HG02798 (cell line): ENCODE measurements at regions not wholly inside any gene's neighbourhood (a gene's known extent, or its start where the extent isn't known, plus 50 kb on each side); places are given as distances from the start of the nearest gene placed in this dataset.

Source experiments
- ATAC-seq: cut with Tn5 transposase; IDR thresholded peaks from one replicate; pipeline ENCODE4 v1.9.1; 2021; ENCODE audit warnings: mild to moderate bottlenecking; ENCODE audit not compliant: unreplicated experiment, poor library complexity

DNA sequence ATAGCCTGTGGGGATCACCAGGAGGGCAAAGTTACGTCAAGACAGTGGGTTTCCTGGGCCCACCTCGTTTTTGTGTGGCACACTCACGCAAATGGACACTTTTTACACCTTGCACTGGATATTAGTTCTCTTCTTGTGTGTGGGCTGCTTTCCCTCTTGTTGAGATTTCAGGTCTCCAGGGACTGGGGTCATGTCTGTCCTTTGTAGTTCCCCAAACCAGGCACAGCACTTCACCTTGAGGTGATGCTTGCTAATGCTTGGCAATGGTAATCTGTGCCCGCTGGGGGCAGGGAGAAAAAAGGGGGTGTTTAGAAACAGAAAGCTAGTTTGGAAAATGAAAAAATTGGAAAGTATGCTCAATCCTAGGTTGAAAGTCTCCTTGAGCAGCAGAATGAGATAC is 195.3 kb downstream of the PTEN start:
- no peak for ATAC-seq

DNA sequence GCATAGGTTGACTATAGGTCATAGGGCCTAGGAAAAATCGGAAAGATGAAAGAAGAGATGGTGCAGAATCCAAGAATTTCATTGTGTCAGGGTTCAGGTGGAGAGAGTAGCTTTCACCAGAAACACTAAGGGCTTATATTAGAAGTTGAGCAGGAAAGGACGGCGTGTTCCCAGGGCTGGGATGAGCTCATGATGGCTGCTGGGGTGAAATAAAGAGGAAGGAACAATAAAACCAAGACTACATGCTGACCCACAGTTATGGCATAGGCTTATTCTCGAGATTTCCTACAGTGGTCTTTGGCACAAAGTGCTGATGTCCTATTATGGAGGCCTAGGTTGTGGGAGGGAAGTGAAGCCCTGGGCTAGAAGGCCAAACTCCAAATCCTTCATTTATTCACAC is 195.8 kb downstream of the PTEN start:
- no peak for ATAC-seq

DNA sequence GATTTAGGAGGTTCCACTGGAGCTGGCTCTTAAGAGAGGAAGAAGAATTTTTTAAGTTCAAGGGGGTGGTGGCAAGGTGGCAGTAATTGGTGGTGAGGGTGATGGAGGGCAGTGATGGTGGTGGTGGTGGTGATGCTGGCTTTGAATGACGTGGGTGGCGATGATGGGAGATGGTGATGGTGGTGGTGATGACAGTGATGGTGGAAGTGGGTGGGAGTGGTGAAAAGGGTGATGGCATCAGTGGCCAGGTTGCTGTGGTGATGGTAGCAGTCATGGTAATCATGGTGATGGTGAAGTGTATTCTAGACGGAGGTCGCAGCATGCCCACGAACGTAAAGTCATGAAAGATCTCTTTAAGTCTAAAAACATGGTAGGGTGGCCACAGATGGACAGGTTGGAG is 197.3 kb downstream of the PTEN start:
- no peak for ATAC-seq

DNA sequence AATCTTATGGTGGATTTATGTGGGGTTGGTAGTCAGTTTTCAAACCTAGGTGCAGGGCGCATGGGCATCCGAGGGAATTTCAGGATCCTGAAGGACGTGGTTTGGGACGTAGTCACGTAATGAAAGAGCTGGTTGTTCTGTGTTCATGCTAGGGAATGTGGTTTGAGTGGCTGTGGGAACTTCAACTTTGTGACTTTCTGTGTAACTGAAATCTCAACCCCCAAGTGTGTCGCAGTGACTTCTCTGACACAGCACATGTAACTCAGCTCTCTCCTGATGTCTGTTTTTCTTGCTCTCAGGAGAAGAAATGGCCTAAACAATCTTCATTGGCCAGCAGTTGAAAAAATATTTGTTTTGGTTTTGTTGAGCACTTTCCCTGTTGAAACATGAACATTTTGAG is 199.0 kb downstream of the PTEN start:
- ATAC-seq, result no peak

DNA sequence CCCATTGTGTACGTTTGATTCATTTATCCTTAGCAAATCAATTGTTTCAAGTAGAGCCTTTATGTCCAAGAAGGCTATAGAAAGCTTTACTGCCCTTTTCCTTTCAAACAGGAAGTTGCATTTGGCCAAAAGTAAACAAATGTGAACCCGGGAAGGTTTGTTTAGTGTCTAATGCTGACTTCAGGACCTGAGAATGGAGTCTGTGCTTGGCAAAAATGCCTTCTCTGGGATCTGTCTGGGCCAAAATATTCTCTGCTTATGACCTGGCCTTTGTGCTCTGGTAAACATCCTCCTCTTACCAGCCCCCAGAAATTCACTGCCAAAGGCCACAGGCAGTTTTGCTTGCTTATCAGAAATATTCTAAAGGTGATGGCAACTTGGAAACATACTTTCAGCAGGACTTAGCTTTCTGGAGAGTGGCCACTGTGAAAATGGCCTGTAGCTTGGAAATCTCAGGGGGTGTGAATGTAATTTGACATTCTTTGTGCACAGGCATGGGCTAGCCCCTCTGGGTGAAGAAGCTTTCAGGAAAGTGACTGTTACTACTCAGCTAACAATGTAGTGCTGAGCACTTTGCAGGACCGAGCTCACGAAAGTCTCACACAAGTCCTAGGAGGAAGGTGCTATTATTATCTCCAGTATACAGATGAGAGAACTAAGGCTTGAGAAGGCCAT is 199.5 kb downstream of the PTEN start:
- no peak for ATAC-seq

DNA sequence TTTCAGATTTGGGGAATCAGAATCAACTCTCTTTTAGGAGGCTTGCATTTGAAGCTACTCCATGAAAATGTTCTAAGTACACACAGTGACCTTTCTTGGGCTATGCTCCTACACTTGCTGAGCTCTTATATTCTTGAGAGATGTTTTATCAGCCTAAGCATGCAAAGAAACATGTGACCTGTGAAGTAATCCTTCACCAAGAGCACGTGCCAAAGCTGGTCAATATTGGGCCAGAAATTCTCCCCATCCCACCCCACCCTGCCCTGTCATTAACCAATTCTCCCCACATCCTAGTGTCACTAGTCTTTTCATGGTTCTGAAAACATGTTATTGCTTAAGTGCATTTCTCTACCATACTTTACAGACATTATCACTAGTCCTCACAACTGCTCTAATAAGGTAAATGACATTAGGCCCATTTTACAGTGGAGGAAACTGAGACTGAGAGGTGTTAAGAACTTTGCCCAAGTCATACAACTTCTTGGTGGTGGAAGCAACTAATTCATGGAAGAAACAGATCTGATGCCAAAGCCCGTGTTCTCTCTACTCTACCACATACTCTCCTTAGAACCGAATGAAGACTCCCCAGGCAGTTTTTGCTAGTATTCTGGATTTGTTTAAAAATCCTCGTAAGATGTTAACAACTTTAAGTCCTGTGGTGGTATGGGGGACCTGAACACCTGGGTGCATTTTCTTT is 200.6 kb downstream of the PTEN start:
- ATAC-seq, result no peak

DNA sequence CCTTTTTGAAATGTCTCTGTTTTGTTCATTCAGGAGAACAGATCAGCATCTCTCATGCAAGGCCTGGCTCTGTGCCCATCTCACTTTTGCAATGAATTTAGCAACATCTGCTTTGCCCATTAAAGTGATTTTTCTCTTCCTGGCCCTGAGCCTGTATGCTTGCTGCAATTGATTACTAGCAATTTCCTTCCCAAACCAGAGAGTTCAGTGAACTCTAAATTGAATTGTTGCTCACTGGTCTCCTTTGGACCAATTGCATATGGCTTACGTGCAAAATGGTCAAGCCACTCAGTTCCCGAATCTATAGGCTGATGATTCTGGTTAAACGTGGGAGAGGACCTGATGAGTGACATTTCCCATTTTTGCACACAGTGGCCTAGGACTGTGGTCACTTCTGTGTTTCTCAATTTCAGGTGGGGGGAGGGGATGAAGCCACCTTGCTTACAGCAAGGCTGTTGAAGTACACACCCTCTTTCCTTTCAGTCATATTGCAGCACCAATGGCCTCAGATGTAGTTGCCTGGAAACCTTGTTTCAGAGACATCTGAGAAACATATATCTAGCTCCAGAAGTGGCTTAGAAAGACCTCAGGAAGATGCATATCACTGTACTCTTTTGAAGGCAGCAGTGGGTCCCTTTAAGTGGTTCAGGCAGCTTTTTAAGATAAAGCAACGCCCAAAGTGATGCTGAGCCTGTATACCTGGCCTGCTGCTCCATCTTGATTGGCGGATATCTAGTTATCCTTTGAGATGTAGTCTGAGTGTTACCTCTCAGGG is 201.4 kb downstream of the PTEN start:
- ATAC-seq, result peak; percentile 69

DNA sequence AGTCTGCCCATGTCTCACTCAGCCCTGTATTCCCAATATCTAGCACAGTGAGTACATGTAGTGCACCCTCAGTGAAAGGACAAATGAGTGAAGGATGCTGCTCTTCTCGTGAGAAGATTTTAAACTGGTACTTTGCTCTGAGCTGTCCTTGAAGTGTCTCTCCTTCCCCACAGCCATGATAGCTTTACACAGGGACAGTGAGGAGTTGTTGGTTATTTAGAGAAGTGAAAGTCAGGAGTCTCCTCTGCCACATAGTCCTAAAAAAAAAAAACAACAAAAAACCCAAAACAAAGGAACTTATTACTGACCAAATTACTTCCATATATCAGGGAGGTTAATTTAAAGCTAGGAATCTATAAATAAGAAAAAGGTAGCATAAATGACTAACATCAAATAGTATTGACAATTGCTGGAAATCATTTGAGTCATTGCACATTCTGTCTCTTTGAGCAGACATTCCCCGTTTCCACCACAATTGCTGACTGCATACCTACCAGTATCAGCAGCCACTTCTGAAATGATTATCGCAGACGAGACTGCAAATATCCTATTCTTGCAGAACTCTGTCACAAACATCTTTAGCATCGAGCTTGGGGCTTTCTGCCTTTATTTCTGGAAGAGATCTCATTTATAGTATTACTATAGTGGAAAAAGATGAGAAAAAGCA is 202.1 kb downstream of the PTEN start:
- peak; percentile 3 for ATAC-seq

DNA sequence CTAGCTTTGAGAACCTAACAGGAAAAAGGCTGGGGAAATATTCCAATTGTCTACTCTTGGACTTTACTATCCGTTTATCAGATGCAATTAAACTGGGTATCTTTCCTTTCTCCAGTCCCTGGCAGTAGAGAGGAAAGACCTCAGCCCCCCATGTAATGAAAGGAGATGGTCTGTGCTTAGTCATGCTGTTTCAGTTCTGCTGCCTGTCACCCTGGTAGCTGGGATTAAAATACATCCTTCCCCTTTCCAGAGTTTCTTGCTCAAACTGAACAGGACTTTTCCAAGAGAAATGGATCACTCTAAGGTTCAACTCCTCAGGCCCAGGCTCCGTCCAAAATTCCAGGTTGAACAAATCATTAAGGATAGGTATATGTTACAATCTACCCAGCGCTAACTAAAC is 202.9 kb downstream of the PTEN start:
- no peak for ATAC-seq

DNA sequence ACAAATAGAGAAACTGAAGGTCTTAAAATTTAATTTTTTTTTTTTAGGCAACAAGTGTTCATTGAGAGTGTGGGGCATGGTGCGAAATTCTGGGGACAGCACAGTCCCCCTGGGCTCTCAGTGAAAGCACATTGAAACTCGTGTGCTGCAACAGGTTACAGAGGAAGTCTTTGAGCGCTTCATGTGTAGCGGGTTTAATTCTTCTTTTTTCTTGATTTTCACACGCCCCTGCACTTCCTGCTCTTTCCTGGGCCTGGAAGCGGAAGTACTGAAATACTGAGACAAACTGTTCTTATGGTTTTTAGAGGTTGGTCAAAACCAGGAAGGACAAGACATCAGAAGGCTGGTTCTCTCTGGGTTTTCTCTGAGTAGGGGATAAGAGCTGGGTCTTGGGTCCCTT is 203.5 kb downstream of the PTEN start:
- ATAC-seq, result no peak

DNA sequence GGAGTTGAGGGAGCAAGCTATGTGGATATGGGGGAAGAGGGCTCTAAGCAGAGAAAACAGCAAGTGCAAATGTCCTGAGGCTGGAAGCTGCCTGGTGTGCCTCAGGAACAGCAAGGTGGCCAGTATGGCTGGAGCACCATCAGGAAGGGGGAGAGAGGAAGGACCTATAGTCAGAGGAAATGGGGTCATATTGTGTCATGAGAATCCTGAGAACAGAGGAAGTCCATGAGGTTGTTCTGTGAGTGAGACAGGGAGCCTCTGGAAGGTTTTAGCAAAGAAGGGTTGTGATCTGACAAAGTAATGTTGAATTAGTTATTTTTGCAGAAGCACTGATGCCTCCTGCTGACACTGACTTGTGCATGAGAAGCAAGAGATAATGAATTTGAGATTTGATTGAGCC is 204.3 kb downstream of the PTEN start:
- ATAC-seq, result no peak

DNA sequence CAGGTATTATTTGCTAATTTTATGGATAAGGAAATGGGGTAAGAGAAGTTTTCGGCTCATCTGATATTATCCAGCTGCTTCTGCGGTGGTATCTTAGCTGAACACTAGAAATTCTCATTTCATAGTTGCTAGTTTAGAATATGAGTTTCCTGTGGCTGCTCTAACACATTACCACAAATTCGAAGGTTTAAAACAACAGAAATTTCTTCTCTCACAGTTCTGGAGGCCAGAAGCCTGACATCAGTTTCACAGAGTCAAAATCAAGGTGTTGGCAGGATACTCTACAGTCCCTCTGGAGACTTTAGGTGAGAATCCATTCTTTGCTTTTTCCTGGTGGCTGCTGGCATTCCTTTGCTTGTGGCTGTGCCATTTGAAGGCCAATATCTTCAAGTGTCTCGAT is 205.9 kb downstream of the PTEN start:
- ATAC-seq, result no peak

DNA sequence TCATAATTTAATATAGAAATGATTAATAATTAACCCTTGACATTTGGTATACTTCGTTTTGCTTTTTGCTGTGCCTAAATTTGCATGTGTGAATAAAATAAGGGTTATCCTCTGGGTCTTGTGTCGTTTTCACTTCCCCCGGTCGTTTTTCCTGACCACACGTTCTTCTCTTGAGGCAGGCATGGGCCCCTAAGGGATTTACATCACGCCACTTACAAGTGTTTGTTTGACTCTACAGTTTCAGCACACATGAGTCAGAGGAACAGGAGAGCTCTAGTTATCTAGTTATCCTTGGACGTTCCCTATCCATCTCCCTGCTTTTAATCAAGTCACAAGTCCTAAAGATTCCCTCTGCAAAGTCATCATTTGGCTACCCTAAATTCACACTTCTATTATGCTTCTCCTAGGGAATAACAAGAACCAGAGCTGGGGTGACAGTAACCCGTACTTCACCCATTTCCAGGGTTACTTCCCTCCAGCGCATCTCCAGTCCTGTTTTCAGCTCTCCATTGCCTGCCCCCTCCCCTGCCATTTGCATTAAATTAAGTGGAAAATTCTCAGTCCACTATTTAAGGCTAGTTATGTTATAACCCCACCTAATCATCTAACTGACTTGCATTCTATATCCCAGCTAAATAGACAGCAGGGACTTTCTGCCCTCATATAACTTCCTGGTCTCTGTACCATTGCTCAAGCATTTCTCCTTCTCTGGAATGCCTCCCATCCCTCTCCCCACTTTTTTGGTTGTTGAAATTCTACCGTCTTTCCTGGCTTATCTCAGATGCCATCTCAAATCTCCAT is 206.9 kb downstream of the PTEN start:
- peak; percentile 59 for ATAC-seq

DNA sequence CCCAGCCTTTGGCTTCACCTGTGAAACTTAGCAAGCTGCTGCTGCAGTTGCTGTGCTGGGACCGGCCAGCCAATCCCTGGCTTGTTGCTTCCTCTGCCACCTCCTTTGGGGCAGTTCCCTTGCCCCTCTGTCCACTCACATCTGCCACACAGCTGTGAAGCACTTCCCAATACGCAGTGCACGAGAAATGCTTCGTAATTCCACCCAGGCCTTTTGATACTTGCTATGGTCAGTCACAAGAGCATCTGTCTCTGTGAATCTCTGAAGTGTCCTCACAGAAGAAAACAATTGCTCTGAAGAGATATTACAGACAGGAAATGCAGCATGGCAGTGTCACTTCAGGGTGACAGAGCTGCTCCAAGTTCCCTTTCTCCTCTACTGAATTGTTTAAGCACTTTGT is 208.5 kb downstream of the PTEN start:
- ATAC-seq, result no peak

DNA sequence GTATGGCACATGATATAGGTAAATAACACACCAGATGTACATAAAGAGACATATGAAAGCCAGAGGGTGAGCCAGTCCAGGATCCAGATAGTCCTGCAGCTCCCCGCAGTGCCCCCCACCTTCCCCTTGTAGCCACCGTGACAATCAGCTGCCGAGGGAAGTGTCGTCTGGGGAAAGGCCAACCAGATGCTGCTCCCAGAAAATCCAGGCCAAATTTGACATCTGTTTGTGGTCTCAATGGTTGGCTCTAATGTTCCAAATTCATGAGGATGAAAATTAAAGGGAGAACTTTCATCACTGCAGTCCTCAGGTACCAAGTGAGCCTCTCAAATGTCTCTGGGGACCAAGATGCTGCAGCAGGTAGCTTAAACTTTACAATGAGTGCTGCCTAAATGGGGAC is 210.3 kb downstream of the PTEN start:
- ATAC-seq, result no peak

DNA sequence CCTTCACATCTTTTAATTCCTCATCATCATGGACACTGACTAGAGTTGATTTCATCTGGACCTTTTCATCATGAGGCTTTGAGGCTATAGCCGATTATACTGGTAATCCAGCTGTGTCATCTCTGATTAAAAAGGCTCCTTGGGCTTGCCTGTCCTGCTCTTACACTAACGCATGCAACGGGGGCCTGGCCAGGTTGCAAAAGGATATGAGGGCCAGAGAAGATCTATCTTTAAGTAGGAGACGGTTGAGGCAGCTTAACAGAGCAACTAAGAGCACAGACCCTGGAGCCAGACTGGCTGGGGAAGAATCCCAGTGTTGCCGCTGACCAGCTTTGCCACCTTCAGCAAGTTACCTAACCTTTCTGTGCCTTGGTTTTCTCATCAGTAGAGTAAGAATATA is 211.5 kb downstream of the PTEN start:
- ATAC-seq, result no peak

DNA sequence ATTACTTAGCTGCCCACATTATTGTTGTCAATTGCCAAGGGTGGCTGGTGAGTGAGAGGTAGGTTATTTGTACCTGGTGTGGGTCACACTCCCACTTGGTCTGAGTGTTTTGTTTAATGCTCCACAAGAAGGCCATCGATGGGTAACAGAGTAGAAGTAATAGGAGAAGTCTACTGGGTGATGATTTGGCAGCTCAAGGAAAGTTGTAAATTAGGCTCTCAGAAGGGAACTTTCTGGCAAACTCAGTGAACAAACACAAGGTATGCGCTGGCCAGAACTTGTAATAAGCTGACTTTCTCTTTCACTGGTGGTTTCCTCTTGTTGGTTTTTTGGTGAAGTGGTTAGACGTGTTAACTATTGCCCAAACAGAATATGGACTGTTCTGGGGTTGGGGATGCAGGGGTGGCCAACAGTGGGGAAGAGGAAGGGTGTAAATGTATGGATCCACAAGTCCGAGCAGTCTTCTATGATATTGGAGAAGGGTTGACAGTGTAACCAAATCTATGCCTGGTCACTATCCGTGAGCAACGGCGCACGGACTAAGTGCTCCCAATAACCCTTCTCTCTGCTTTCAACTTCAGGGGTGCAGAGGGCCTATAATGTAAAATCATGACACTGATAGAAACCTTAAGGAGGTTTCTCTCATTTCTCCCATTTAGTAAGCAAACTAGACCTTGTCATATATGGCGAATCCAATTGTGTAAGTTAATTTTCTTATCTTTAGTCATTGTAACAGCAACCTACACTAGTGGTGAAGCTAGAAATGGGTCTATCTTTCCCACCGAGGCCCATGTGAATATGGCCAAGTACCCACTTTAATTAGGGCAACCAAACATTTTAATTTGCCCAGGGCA is 212.8 kb downstream of the PTEN start:
- ATAC-seq, result peak; percentile 43

DNA sequence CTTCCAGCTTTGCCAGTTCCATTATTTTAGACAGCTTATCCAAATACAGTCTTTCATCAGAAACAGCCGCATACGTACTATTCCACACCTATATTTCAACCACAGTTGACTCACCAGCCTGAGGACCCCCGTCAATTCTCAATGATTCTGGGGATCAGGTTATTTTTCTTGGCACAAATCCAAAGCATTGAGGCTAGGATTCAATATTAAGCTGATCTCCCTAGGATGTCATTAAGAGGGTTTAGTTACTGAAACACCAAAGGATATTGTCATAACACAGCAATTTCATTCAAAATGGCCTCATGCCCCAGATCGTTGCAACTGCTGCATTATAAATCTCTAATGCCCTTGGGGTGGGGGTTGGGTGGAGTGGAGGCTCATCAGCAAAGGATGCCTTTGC is 214.6 kb downstream of the PTEN start:
- ATAC-seq, result no peak

DNA sequence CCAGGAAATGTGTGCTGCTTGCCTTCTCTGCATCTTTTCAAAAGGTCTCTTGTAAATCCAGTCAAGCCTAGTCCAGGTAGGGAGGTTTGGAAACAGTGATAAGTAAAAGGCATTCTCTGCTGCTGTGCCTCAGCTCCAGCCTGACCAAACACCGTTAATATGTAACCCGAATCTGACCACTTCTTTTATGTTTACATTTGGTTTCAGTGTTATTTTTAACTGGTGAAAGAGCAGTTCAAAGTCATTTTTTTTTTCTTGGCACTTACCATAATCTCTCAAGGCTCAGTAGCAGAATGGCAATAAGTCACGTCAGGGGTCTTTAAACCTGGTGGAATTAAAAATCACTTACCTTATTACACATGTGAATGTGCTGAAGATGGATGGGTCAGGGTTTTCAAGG is 216.8 kb downstream of the PTEN start:
- ATAC-seq, result peak; percentile 66
